Mesendoderm (in vitro differentiated cells): ENCODE measurements at regions not wholly inside any gene's neighbourhood (a gene's known extent, or its start where the extent isn't known, plus 50 kb on each side); places are given as distances from the start of the nearest gene placed in this dataset.
"Not testable (repeated sequence)": the region's sequence is repeated elsewhere in the genome, so short reads cannot be mapped to it uniquely, and the experiment has no call there.

ENCODE experiments used
- DNase-seq: peaks from one replicate; pipeline ENCODE4 v3.0.0; 2013
- H2AK5ac ChIP-seq: 2 replicates; pipeline ENCODE4 v1.6.1; 2013; ENCODE audit warnings: low read length, inconsistent platforms
- H2BK120ac ChIP-seq: 2 replicates; pipeline ENCODE4 v1.6.1; 2013; ENCODE audit warnings: low read depth, mild to moderate bottlenecking, low read length, moderate library complexity, mixed read lengths
- H2BK15ac ChIP-seq: replicated peaks from 2 replicates; pipeline ENCODE4 v1.6.1; 2013; ENCODE audit warnings: low read depth, mild to moderate bottlenecking, moderate library complexity
- H2BK5ac ChIP-seq: 2 replicates; pipeline ENCODE4 v1.6.1; 2013; ENCODE audit warnings: low read length, inconsistent platforms
- H3K18ac ChIP-seq: 2 replicates; pipeline ENCODE4 v1.6.1; 2013; ENCODE audit warnings: mild to moderate bottlenecking, low read length, mixed read lengths
- H3K23ac ChIP-seq: one replicate; pipeline ENCODE4 v1.6.1; 2013; ENCODE audit warnings: low read length
- H3K27ac ChIP-seq: 2 replicates; pipeline ENCODE4 v1.5.1; 2013; ENCODE audit warnings: low read depth, mild to moderate bottlenecking, inconsistent platforms, low read length, moderate library complexity
- H3K27me3 ChIP-seq: 2 replicates; pipeline ENCODE4 v1.6.1; 2013; ENCODE audit warnings: low read length, control low read depth, mild to moderate bottlenecking, inconsistent platforms; ENCODE audit not compliant: insufficient read depth, poor library complexity
- H3K36me3 ChIP-seq: 2 replicates; pipeline ENCODE4 v1.6.1; 2013; ENCODE audit warnings: low read length, inconsistent platforms; ENCODE audit not compliant: control insufficient read depth, insufficient read depth
- H3K4ac ChIP-seq: one replicate; pipeline ENCODE4 v1.6.1; 2013; ENCODE audit warnings: low read depth, mild to moderate bottlenecking, low read length, moderate library complexity
- H3K4me1 ChIP-seq: 2 replicates; pipeline ENCODE4 v1.6.1; 2013; ENCODE audit warnings: low read depth, low read length, inconsistent platforms; ENCODE audit not compliant: control insufficient read depth
- H3K4me2 ChIP-seq: 2 replicates; pipeline ENCODE4 v1.6.1; 2013; ENCODE audit warnings: low read length
- H3K4me3 ChIP-seq: 2 replicates; pipeline ENCODE4 v1.5.1; 2013; ENCODE audit warnings: mild to moderate bottlenecking, low read length
- H3K56ac ChIP-seq: one replicate; pipeline ENCODE4 v1.6.1; 2013; ENCODE audit warnings: low read length
- H3K79me1 ChIP-seq: 2 replicates; pipeline ENCODE4 v1.6.1; 2013; ENCODE audit warnings: low read length, inconsistent platforms
- H3K79me2 ChIP-seq: 2 replicates; pipeline ENCODE4 v1.6.1; 2013; ENCODE audit warnings: mild to moderate bottlenecking, low read length; ENCODE audit not compliant: control insufficient read depth, insufficient read depth
- H3K9ac ChIP-seq: 2 replicates; pipeline ENCODE4 v1.6.1; 2013; ENCODE audit warnings: low read length, inconsistent platforms
- H4K5ac ChIP-seq: one replicate; pipeline ENCODE4 v1.6.1; 2013; ENCODE audit warnings: low read length
- H4K8ac ChIP-seq: one replicate; pipeline ENCODE4 v1.6.1; 2013; ENCODE audit warnings: low read depth, mild to moderate bottlenecking, control low read depth, low read length, moderate library complexity
- WGBS: extraction: QIAGEN DNeasy Blood & Tissue Kit; methylation state at CpG from one replicate; pipeline ENCODE4 v1.1.7; 2013; ENCODE audit warnings: low lambda C conversion rate, missing lambda C conversion rate; ENCODE audit not compliant: insufficient coverage; ENCODE audit errors: extremely low coverage; 5-methylcytosine and 5-hydroxymethylcytosine counted together

- H3K27me3 ChIP-seq, H3K79me2 ChIP-seq, H3K4me3 ChIP-seq, H2BK120ac ChIP-seq, H3K4me1 ChIP-seq, H4K8ac ChIP-seq, H3K9ac ChIP-seq, H2BK15ac ChIP-seq, H3K79me1 ChIP-seq, H3K56ac ChIP-seq, DNase-seq, H3K4ac ChIP-seq, H4K5ac ChIP-seq, H3K4me2 ChIP-seq, H3K36me3 ChIP-seq, H3K27ac ChIP-seq, H3K23ac ChIP-seq, H2BK5ac ChIP-seq, H3K18ac ChIP-seq, H2AK5ac ChIP-seq: not testable (repeated sequence)
- WGBS, result no CpG with 5 or more reads among the region's 2 CpGs
These were observed 144.8 kb upstream of the PRKD1 start for GRCh38 chr14:30072454-30072853.

GRCh38 chr14:30077946-30078345 lies 150.3 kb upstream of the PRKD1 start:
- Histone ChIP-seq H2AK5ac (no peak overlapping the region), H4K5ac (no peak overlapping the region), H3K4ac (no peak overlapping the region), H3K36me3 (no peaks in the 10 kb centered on the region), H2BK15ac (no peak overlapping the region), H3K23ac (no peak overlapping the region), H3K27me3 (no peaks in the 10 kb centered on the region), H3K18ac (no peak overlapping the region), H3K4me2 (no peak overlapping the region), H3K79me2 (no peaks in the 10 kb centered on the region), H2BK120ac (no peak overlapping the region), H4K8ac (no peak overlapping the region), H3K9ac (no peak overlapping the region), H3K79me1 (no peaks in the 10 kb centered on the region), H2BK5ac (no peak overlapping the region), H3K27ac (no peak overlapping the region), H3K4me3 (no peak overlapping the region), H3K56ac (no peak overlapping the region), H3K4me1 (no peaks in the 10 kb centered on the region)
- no CpG with 5 or more reads among the region's 2 CpGs for WGBS
- DNase-seq, result no peak

GRCh38 chr14:30078811-30079402 lies 151.3 kb upstream of the PRKD1 start:
- Histone ChIP-seq H3K79me1 (no peaks in the 10 kb centered on the region), H3K4ac (no peak overlapping the region), H3K27me3 (no peaks in the 10 kb centered on the region), H3K27ac (no peak overlapping the region), H3K9ac (no peak overlapping the region), H3K23ac (no peak overlapping the region), H3K79me2 (no peaks in the 10 kb centered on the region), H4K5ac (no peak overlapping the region), H3K4me3 (no peak overlapping the region), H3K18ac (no peak overlapping the region), H2AK5ac (no peak overlapping the region), H2BK5ac (no peak overlapping the region), H3K56ac (no peak overlapping the region), H4K8ac (no peak overlapping the region), H2BK120ac (no peak overlapping the region), H3K4me1 (no peaks in the 10 kb centered on the region), H3K4me2 (no peak overlapping the region), H2BK15ac (no peak overlapping the region), H3K36me3 (no peaks in the 10 kb centered on the region)
- DNase-seq, result no peak
- no CpG with 5 or more reads among the region's 8 CpGs for WGBS

GRCh38 chr14:30082486-30082885 lies 154.8 kb upstream of the PRKD1 start:
- no peak overlapping the region for H4K8ac ChIP-seq
- H3K4me2 ChIP-seq, result no peak overlapping the region
- no peak overlapping the region for H3K4ac ChIP-seq
- H3K9ac ChIP-seq, result no peak overlapping the region
- H3K36me3 ChIP-seq, result no peaks in the 10 kb centered on the region
- H3K79me1 ChIP-seq, result no peaks in the 10 kb centered on the region
- H2BK5ac ChIP-seq, result no peak overlapping the region
- no peak overlapping the region for H3K27ac ChIP-seq
- H2AK5ac ChIP-seq, result no peak overlapping the region
- H3K27me3 ChIP-seq, result no peaks in the 10 kb centered on the region
- no peak overlapping the region for H2BK120ac ChIP-seq
- H2BK15ac ChIP-seq, result no peak overlapping the region
- no peaks in the 10 kb centered on the region for H3K4me1 ChIP-seq
- H4K5ac ChIP-seq, result no peak overlapping the region
- H3K18ac ChIP-seq, result no peak overlapping the region
- no CpG with 5 or more reads among the region's 1 CpG for WGBS
- DNase-seq, result no peak
- H3K56ac ChIP-seq, result no peak overlapping the region
- H3K4me3 ChIP-seq, result no peak overlapping the region
- no peak overlapping the region for H3K23ac ChIP-seq
- H3K79me2 ChIP-seq, result no peaks in the 10 kb centered on the region

- H3K27ac ChIP-seq, result no peak overlapping the region
- no peaks in the 10 kb centered on the region for H3K79me2 ChIP-seq
- H3K4me2 ChIP-seq, result no peak overlapping the region
- no peaks in the 10 kb centered on the region for H3K27me3 ChIP-seq
- no peak overlapping the region for H3K23ac ChIP-seq
- no peaks in the 10 kb centered on the region for H3K79me1 ChIP-seq
- H4K8ac ChIP-seq, result no peak overlapping the region
- no peaks in the 10 kb centered on the region for H3K36me3 ChIP-seq
- H3K4me1 ChIP-seq, result no peaks in the 10 kb centered on the region
- no peak overlapping the region for H4K5ac ChIP-seq
- H2BK5ac ChIP-seq, result no peak overlapping the region
- no CpG with 5 or more reads among the region's 3 CpGs for WGBS
- H3K4me3 ChIP-seq, result no peak overlapping the region
- no peak overlapping the region for H3K56ac ChIP-seq
- no peak overlapping the region for H3K18ac ChIP-seq
- no peak for DNase-seq
- no peak overlapping the region for H2BK120ac ChIP-seq
- H3K9ac ChIP-seq, result no peak overlapping the region
- H2BK15ac ChIP-seq, result no peak overlapping the region
- H3K4ac ChIP-seq, result no peak overlapping the region
- no peak overlapping the region for H2AK5ac ChIP-seq
These were observed 157.2 kb upstream of the PRKD1 start for GRCh38 chr14:30084811-30085210.

- H3K79me2 ChIP-seq, result no peaks in the 10 kb centered on the region
- no CpG with 5 or more reads among the region's 3 CpGs for WGBS
- no peak overlapping the region for H2AK5ac ChIP-seq
- H3K4ac ChIP-seq, result no peak overlapping the region
- no peak overlapping the region for H4K5ac ChIP-seq
- no peak overlapping the region for H3K4me3 ChIP-seq
- H4K8ac ChIP-seq, result no peak overlapping the region
- H3K18ac ChIP-seq, result no peak overlapping the region
- H2BK120ac ChIP-seq, result no peak overlapping the region
- H3K27ac ChIP-seq, result no peak overlapping the region
- H3K27me3 ChIP-seq, result no peaks in the 10 kb centered on the region
- no peaks in the 10 kb centered on the region for H3K79me1 ChIP-seq
- H2BK15ac ChIP-seq, result no peak overlapping the region
- DNase-seq, result no peak
- H3K4me1 ChIP-seq, result no peaks in the 10 kb centered on the region
- no peak overlapping the region for H3K9ac ChIP-seq
- no peaks in the 10 kb centered on the region for H3K36me3 ChIP-seq
- no peak overlapping the region for H3K56ac ChIP-seq
- no peak overlapping the region for H3K4me2 ChIP-seq
- no peak overlapping the region for H2BK5ac ChIP-seq
- H3K23ac ChIP-seq, result no peak overlapping the region
These were observed 158.3 kb upstream of the PRKD1 start for GRCh38 chr14:30085943-30086342.
